ENCODE measurements at regions not wholly inside any gene's neighbourhood (a gene's known extent, or its start where the extent isn't known, plus 50 kb on each side); places are given as distances from the start of the nearest gene placed in this dataset.

- TF ChIP-seq CTCF (IDR thresholded peaks at IDR 0.05 in 4 of 5, conservative IDR thresholded peaks at IDR 0.05 in 1 of 5): no peak
- TF ChIP-seq POLR2A (IDR thresholded peaks at IDR 0.05): no peak
Observed at GRCh38 chr2:223532712-223533111, 69.4 kb downstream of the SCG2 start.

Measured in gastrocnemius medialis (tissue), 4 donors.